RCC 7860 (cell line): ENCODE measurements at regions not wholly inside any gene's neighbourhood (a gene's known extent, or its start where the extent isn't known, plus 50 kb on each side); places are given as distances from the start of the nearest gene placed in this dataset.
A peak's percentile ranks its signal among the peaks of the same experiment; 100 is the strongest.

Source experiments
- DNase-seq: peaks from one replicate; pipeline ENCODE4 v3.0.0-alpha.2; 2015; ENCODE audit warnings: low spot score
- FAIRE-seq: peaks from 2 replicates; lab custom pipeline; 2012; peaks lifted over from hg19 to GRCh38; lab: Jason Lieb, UNC

DNA sequence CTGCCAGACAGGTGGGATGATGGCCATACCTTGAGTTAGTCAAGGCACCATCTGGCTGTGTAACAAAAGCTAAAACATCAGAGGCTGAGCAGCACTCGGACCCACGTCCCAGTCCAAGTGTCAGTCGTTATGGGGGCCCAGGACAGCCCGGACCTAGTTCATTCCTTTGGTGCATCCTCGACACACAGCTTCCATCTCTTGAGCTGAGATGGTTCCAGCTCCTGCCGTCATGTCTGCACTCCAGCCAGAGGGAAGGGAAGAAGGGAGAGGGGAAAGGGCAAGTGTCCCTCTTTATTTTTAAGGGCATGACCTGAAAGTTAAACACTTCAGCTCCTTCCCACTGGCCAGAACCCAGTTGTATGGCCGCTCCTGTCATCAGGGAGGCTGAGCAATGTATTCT is 218.0 kb downstream of the SEC14L1 start:
- DNase-seq = no peak
- FAIRE-seq = no peak

DNA sequence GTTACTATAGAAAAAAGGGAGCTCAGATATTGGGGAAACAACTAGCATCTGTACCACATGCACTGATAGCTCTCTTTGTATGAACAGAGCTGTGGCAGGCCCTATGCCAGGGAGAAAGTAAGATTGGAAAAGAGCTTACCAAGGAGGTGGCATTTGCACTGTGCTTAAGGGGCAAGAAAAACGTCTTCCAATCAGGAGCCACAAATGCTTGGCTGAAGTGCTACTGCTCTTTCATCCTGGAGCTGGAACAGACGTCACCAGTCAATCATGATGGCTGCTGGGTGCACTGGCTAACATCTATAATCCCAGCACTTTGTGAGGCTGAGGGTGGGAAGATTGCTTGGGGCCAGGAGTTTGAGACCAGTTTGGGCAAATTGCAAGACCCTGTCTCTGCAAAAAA is 218.5 kb downstream of the SEC14L1 start:
- no peak for DNase-seq
- no peak for FAIRE-seq

- FAIRE-seq (no peak), DNase-seq (no peak)
Measured at GRCh38 chr17:77361986-77362620, 221.3 kb downstream of the SEC14L1 start.

DNA sequence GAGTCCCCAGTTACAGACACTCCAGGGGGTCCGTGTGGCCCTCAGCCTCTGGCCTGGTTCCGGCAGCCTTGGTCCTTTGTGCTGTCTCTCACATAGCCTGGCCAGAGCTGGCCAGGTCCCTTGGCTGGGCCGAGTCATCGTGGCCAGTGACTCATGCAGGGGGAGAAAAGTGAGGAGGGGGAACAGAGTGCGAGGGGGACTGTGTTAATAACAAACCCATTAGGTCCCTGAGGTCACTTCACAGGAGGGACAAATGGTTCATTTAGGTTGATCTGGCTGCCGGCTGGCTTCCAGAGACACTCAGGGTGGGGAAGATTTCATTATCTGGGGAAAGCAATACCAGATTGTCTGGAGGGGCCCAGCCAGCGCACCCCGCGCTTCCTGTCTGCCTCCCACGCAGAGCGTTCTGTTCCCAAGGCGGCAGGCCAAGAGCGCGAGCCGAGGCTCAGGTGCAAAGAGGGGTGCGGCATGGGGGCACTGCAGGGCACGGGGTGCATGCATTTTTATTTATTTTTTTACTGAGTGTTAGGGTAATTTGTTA is 223.1 kb downstream of the SEC14L1 start:
- DNase-seq (peak; percentile 81), FAIRE-seq (peak; percentile 93)

- FAIRE-seq (no peak), DNase-seq (no peak)
Measured at GRCh38 chr17:77364381-77364911, 223.7 kb downstream of the SEC14L1 start.

DNA sequence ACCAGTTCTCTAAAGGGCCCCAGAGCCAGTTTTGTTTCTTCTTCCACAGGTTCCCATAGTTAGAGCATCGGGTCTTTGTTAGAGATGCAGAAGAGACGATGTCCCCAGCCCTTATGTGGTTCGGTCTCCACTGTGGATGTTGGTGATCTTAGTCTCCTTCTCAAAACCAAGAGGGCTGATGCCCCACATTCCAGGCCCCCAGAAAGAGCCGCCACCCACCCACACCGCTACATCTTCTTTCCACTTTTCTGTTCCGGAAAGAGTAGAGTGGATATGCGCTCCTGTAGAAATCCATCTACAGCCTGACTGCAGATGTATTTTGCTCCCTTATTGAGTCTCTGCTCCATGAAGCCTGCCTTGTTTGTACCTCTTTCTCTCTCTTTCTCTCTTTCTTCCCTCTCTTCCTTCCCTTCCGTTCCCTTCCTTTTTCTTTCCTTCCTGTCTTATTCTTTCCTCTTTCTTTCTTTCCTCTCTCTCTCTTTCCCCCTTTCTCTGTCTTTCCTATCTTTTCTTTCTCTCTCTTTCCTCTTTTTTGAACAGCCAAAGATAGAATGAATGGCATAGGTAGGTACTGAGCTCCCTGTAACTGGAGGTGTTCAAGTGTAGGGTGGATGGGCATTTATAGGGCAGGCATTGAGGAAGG is 224.3 kb downstream of the SEC14L1 start:
- DNase-seq (no peak), FAIRE-seq (no peak)

DNA sequence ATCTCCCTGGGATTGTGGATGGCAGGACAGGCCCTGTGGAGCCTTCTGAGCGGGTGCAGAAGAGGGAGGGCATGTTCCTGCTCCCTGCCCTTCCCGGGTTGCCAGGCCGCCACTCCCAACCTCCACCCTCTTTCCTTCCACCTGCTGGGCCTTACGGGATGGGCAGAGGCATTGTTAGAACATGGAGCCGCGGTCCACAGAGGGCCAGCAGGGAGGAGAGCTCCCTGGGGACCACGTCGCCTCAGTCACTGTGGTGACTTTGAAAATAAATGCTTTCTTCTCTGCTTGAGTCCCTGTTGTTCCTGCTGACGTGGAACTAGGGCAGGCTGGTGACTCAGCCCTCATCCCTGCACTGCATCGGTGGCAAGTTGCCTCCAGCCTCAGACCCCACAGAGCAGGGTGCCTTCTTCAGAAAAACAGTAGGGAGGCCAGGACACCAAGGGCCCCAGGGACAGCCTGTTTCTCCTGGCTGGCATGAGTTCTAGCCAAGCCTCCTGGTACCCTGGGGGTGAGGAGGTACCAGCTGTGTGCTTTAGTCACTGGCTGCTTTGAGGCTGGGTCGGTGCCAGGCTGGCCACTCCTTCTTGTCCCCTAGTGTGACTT is 224.9 kb downstream of the SEC14L1 start:
- FAIRE-seq (peak; percentile 89), DNase-seq (peak; percentile 90)

GRCh38 chr17:77366206-77366557 is 225.4 kb downstream of the SEC14L1 start:
- no peak for DNase-seq
- no peak for FAIRE-seq

- DNase-seq (peak; percentile 70), FAIRE-seq (peak; percentile 50)
Measured at GRCh38 chr17:77366558-77367245, 225.9 kb downstream of the SEC14L1 start.

- DNase-seq = no peak
- FAIRE-seq = no peak
Measured at GRCh38 chr17:77369544-77369971, 228.8 kb downstream of the SEC14L1 start.

- no peak for FAIRE-seq
- DNase-seq = no peak
Measured at GRCh38 chr17:77370586-77370985, 229.8 kb downstream of the SEC14L1 start.

DNA sequence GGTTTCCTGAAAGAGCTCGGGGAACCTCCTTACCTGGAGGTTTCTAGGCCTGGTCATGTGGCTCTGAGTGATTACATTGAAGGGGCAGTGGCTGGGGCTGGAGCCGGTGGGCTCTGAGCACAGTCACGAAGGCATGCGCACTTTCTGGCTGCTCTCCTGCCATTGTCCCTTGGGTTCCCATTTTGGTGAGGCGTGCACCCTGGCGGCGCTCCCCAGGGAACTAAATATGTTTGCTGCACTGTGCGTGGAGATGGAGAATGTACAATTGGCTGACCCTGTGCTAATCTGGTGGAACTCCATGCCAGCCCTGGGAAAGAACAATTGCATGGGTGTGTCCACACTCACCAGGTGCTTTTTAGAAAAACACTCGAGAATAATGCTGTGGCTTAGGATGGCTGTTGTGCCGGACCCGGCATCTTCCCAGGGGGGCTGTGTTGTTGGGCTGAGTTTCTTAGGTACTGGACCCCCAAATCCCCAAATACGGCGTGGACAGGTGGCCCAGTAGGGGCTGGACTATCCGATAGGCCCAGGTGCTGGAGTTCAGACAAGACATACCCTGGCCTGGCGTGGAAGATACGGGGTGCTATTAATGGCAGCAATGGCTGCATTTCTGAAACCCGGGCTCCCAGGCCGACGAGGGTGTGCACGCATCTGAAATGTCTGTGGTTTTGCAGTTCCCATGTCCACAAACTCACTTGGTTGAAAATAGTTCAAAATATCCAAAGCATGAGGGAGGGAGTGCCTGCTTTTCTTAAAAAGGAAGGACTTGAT is 230.5 kb downstream of the SEC14L1 start:
- DNase-seq (no peak), FAIRE-seq (no peak)

DNA sequence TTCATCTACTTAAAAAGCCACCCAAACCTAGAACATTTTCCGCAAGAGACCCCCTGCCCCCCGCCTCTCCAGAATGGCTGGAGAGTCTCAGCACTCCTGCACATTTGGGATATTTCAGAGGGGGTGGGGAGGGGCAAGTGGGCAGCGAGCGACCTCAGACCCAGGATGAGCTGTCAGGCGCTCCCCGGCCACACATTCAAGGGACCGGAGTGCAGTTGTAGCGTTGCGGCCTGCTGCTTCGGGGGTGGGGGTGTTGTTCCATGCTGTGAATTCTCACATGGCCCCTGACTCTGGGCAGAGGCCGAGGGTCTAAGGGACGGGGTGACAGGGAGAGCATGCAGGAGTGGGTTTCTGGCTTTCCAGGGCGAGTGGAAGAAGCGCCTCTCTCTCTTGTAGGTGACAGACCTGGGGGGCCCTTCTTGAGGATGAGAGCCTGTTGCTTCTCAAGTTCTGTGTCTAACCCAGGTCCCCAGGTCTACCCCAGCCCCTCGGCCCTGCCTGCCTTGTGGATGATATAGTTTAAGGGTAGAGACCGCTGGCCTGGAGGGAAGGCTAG is 231.2 kb downstream of the SEC14L1 start:
- no peak for DNase-seq
- no peak for FAIRE-seq

DNA sequence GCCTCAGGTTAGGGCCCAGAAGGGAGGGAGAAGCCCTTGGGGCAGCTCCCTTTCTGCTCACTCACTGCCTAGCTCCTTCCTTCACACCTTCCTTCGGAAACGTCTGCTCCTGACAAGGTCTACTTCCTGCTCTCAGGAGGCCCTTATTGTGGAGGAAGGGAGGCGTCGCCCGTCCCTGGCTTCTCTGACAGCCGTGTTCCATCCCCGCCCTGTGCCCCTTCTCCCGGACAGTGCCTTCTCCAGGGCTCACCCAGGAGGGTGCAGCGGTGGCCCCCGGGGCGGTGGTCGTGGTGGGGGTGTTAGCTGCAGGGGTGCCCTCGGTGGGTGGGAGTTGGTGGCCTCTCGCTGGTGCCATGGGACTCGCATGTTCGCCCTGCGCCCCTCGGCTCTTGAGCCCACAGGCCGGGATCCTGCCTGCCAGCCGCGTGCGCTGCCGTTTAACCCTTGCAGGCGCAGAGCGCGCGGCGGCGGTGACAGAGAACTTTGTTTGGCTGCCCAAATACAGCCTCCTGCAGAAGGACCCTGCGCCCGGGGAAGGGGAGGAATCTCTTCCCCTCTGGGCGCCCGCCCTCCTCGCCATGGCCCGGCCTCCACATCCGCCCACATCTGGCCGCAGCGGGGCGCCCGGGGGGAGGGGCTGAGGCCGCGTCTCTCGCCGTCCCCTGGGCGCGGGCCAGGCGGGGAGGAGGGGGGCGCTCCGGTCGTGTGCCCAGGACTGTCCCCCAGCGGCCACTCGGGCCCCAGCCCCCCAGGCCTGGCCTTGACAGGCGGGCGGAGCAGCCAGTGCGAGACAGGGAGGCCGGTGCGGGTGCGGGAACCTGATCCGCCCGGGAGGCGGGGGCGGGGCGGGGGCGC is 231.9 kb downstream of the SEC14L1 start:
- DNase-seq = no peak

GRCh38 chr17:77373299-77374169 is 232.8 kb downstream of the SEC14L1 start:
- no peak for FAIRE-seq

More for the DNA sequence above, 231.9 kb downstream of the SEC14L1 start:
- FAIRE-seq = no peak

GRCh38 chr17:77374170-77374936 is 233.6 kb downstream of the SEC14L1 start:
- FAIRE-seq (no peak), DNase-seq (no peak)

More at GRCh38 chr17:77373299-77374169, 232.8 kb downstream of the SEC14L1 start:
- DNase-seq = no peak

DNA sequence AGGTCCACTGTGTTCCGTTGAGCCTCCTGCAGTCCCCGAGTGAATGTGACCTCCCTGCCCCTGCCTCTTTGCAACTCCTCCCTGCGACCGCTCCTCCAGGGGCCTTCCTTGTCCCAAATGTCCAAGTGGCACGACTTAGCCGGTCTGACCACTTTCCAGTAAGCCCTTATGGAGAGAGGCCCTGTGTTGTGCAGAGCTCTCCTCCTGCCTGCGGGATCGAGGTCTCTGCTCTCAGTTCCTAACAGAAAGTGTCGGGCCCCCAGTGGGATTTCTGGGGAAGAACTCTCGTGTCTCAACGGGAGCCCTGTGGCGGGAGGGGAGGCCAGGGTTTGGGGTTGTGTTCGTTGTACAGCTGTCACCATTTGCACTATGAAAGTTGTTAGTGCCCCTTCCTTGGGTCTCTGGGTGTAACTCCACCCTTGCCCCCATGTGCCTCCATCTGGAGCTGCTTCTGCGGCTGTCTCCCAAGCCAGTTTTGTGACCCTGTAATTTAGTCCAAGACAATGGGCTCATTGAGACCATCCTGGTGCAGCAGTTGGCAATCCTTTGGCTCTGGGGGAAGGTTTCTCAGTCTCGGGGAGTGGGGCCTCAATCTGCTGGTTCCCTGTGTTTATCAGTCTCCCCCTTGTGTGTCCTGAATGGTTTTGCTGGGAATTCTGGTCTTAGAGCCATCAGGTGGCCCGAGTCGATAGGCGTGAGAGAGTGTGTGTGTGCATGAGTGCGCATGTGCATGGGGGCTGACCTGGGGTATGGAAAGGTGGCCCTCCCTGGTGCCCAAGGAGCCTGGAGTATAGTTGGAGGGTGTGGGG is 234.5 kb downstream of the SEC14L1 start:
- FAIRE-seq (no peak), DNase-seq (no peak)
